ENCODE measurements at regions not wholly inside any gene's neighbourhood (a gene's known extent, or its start where the extent isn't known, plus 50 kb on each side); places are given as distances from the start of the nearest gene placed in this dataset.

DNA sequence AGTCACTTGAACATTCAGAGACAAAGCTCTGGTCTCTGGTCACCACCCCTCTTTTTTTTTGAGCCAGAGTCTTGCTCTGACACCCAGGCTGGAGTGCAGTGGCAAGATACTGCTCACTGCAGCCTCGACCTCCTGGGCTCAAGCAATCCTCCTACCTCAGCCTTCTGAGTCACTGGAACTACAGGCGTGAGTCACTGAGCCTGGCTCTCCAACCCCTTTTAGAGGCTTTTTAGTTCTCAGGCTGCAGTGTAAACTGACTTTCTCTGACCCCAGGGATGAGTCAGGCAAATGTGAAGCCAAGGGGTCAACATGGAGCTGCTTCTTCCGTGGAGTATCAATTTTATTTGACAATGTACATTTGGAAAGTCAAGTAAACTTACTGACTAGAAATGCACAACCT lies 229.2 kb downstream of the PTTG2 start:
- peak; percentile 21 to 36 for DNase-seq

DNA sequence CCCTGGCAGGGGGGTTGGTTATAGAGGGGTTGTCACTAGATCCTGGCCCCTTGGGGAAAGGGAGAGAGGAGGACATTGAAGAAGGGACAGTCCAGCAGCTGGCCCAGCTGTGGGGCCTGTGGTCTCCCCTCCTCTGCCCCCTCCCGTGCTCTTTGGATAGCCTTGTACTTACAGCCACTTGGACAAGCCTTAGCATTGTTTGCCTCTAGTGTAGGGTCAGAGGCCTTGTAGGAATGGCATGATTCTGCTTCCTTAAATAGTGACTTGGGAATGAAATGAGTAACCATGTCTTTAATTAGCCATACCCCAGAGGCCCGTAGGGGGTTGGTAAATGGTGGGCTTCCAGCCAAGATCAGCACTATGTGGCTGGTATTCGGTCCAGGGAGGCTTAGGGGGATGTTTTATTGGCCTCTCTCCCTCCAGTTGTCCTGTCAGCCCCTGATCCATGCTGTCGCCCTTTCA lies 230.6 kb downstream of the PTTG2 start:
- DNase-seq: no peak

DNA sequence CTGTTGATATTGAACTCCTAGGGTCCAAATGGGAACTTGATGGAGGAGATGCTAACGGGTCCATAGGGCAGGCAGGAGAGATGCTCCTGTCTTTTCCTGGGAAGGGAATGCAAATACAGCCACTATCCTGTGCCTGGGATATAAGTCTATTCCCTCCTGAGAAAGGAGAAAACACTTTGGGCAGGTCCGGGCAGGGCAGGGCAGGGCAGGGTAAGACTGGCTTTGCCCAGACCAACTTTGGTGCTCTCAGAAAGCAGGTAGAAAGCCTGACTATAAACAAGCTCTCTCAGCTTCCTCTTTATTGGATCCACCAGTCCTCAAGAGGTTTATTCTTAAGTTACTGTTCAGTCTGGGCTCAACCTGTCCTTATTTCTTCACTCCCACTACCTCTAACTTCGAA lies 232.3 kb downstream of the PTTG2 start:
- DNase-seq: no peak

DNA sequence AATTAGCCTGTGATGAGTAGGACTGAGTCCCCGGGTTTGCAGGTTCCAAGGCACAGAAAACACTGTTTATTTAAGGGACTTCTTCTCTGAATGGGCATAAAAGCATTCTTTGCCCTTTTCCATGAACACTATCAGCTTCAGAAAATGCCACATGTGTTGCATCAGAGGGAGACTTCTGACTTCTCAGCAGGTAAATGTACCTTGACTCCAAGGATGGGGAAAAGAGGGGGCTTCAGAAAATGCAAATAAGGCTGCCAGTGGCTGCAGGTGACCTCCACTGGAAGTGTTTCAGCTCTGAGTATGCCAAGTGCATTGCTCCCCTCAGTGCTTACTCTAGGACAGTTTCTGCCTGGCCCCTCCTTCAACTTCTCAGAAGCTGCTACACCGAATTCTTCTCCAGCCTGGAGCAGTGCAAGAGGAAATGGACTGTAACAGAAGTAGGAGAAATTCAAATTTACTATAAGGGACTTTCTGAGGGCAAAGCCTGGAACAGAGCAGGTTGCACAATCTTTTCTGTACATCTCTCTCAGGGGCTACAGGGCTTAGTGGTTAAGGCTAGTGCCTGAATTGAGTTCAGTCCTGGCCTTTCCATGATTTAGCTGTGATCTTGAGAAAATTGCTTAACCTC lies 233.2 kb downstream of the PTTG2 start:
- no peak for DNase-seq

DNA sequence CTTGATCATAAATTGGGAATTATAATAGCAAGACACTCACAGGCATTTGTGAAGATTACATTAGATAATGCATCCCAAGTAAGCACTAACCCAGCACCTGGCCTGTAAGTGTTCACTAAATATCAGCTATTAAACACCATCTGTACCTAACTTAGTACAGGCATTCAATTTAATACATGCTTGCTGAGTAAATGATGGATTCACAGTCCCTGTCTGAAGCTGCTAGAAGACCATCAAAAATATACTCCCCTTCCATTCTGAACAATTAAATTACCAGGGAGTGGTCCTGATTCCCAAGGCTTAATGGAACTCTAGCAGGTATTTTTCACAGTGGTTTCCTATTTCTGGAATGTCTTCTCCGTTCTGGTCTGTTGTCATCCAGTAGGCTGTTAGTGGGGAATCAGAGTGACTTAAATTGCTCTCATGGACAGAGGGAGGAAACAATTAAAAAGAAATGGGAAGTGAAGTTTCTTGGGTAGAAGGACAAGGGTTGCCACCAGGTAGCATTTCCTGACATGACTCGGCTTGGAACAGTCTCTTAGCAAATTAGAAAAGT lies 233.9 kb downstream of the PTTG2 start:
- DNase-seq: no peak

DNA sequence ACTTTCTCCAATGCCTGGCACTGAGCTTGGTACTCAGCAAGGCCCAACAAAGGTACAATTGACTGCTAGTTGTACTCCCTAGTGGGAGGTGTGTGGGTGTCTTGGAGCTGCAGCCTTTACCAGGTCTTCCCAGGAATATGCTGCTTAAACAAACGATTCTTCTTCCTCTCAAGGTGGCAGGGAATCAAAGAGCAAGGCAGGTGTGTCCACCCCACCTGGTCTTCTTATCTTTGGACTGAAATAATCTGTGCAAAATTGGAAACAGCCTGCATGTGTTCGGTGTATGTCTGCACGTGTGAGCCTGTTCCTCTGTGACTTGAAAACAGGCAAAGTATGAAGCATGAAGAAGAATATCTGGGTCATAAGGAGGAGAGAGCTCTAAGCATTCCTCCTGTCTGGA lies 235.3 kb downstream of the PTTG2 start:
- no peak for DNase-seq

DNA sequence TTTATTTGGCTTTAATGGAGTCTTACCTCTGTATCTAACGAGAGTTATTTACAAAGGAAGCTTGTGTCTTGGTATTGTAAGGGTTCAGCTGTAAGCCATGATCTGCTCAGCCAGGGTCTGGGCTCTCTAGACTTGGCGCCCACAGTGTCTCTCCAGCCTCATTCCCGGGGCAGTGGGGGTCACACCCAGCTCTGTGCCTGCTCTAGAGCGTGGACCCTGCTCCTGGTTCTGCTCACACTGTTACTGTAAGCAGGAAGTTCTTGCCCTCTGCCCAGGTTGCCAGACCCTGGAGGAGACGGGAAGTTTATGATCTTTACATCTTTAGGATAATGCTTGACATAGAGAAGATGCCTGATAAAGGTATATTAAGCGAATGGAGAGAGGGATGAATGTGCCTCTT lies 235.7 kb downstream of the PTTG2 start:
- no peak for DNase-seq

DNA sequence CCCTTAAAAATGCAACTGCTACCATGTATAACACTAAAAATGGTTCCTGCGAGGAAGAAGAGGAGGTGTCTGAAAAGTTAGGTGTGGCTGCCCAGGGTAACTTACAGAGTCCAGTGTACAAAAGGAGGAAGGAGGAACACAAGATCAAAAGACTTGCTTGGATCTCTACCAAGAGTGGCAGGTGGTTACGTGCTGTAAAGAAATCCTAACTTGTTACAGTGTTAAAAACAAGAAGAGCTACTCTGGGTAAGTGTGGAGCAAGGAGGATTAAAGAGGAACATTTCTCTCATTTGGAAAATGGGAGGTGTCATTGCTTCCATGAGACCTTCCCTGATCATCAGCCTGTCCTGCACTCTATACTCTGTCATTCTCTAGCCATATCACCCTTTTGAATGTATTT lies 242.0 kb downstream of the PTTG2 start:
- DNase-seq: no peak

DNA sequence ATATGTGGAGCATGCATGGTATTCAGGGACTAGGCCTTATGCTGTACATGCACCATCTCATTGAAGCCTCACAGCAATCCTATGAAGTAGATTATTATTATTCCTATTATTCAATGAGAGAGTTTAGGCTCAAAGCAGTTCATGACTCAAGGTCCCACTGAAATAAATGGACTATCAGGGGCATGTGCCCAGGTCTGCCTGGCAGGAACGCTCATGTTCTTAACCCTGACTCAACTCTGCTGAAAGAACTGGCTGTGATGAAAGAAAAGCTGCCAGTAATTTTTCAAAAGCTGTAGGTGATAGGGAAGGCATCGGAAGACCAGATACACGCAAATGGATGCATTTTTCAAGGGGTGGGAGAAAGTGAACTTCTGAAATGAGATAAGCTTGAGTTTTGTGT lies 243.4 kb downstream of the PTTG2 start:
- DNase-seq: no peak

DNA sequence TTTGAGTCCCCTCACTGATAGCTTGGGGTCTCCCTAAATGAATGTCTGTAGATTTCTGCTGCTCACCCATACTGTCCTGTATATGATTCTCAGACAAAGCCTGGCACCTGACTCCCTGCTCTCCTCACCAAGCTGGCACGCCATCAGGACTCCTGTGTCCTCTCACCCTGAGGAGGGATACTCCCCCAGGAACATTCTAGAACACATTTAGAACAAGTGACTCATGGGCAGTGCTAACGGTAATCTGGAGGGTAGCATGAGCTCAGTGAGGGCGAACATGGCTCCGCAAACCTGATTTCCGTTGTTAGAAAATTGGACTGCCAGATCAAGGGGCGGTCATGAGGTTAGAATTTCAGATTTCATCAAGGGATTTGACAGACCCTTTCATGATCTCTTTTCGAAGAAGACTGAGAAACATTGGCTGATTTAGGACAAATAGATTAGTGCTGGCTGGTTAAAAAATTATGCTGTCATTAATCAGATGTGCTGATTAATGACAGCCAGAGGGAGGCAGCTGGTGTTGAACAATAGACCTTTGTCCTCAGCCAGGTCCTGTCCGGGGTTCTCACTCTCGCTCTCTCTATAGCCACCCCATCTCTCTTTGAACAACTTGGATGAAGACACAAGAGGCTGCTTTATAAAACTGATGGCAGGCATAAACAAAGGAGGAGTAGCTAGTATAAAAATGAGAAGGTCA lies 244.3 kb downstream of the PTTG2 start:
- DNase-seq: no peak

DNA sequence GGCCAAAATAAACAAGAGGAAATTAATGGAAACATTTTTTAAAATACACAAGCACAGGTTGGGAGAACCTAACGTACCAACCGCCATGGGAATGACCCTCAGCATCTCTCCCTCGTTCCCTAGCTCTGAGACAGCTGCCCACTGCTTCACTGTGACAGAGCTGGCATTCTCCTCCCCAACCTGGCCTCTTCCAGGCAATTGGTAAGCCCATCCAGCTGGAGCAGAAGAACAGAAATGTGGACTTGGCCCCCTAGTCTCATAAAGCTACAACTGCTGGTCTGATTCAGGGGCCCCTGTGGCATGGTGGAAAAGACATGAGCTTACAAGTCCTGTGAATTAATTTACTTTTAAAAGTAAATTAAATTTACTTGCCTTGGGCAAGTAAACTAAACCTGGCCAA lies 245.1 kb downstream of the PTTG2 start:
- no peak for DNase-seq

DNA sequence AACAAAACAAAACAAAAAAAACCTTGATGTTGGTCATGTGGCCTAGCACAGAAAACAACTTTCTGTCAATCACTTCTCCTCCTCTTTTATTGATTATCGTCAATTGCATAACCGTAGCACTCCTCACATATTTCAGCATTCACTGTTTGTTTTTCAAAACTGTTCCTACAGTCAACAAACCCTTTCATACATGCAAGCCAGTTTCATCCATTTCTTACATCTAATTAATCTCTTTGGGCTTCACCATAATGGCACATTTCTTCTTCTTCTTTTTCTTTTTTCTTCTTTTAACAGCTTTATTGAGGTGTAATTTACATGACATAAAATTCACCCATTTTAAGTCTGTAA lies 246.9 kb downstream of the PTTG2 start:
- DNase-seq: no peak

DNA sequence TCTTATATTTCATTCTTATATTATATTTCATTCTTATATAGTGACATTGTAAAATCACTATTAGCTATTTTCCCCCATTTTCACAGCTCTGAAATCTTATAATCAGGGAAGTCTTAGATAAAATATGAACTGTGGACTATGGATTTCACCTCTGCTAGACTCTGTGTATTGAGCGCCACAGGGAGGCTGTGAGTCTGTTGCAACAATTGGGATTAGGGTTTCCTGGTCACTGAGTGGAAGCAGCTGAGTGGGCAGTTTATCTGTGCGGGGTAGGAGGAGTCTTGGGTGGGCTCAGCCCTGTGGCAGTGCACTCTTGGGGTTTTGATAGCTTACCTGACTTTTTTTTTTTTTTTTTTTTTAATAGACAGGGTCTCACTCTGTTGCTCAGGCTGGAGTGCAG lies 249.5 kb downstream of the PTTG2 start:
- DNase-seq: no peak

DNA sequence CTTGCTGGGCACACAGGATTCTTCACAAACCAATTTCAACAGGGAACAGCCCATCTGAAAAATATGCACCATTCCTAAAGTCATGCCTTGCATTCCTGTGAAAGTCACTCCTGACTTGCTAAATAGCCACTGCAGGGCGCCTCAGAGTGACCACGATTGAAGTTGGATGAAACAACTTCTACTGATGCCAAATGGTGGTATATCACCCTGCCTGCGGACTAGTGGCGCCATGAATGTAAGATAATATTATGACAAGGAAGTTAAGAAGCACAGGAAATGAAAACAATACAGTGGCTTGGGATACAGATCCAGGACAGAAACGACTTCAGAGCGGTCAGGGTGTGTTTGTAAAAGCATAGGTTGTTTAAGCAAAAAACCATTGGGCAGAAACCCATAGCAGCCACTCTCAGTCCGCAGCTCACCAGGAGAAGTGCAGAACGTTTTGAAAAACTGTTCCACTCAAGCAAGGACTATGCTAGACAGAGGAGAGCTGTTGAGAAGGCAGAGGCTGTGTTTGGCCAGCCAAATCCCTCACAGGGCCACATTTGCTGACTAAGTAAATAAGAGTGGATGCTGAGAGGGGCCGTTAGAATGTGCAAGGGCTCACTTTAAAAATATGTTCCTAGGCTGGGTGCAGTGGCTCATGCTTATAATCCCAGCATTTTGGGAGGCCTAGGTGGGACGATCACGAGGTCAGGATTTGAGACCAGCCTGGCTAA lies 250.4 kb downstream of the PTTG2 start:
- DNase-seq: no peak

DNA sequence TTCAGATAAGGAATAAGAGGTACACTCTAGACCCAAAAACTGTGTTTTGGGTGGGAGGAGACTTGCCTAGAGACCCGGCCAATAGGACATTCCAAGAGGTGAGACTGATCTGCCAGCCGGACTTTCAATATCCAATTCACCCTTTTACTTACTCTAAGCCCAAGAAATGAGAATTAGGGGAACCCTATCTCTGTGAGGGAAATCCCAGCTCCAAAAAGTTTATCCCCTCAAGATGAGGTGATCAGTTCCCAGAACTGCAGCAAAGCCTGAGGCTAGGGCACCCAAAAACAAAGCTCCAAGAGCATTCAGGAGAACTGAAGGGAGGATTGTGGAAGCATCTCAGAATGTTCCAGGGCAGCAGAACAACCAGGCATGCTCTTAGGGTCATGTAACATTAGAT lies 251.7 kb downstream of the PTTG2 start:
- no peak for DNase-seq

DNA sequence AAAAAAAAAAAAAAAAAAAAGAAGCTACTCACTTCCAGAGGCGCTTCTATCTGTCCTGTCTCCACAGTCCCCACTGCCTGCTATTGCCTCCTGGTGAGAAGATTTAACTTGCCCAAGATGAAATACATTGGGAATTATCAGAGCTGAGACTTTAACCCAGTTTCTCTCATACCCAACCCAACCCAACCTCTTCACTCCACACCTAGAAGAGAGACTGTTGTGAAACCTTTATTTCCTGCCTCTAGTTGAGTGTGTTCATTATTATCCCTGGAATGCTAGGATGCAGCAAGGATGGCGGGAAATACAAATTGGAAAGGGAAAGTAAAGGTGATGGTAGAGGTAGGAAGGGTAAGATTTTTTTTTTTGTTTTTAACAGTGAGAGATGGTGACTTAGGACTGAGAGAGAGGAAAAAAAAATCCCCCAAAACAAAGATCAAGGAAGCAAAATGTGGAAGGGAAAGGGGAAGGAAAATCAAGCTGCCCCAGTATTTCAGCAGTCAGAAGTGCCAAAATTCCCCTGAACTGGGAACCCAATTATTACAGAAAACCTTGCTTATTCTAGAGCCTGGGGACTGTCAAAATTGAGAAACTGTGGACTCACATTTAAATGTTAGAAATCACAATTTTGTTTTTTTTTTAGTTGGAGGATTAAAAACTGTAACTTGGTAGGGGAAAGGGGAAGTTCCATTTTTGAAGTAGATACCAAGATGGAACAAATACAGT lies 253.0 kb downstream of the PTTG2 start:
- no peak for DNase-seq

DNA sequence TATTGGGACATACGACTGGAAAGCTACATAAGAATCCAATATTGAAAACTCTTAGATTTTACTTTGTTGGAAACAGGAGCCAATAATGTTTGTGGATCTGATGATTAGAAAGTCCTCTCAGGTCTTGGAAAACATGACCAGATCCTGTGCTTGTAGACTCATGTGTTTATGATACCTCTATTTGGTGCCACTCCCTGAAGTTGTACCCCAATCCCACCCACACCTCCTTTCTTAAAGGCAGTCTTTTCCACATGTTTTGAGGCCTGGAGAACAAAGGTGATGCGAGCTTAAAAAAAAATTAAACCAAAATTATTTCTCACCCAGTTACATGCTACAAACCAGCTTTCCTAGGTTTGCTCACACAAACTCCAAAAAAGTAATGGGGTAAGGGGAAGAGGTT lies 262.7 kb downstream of the PTTG2 start:
- DNase-seq: no peak

DNA sequence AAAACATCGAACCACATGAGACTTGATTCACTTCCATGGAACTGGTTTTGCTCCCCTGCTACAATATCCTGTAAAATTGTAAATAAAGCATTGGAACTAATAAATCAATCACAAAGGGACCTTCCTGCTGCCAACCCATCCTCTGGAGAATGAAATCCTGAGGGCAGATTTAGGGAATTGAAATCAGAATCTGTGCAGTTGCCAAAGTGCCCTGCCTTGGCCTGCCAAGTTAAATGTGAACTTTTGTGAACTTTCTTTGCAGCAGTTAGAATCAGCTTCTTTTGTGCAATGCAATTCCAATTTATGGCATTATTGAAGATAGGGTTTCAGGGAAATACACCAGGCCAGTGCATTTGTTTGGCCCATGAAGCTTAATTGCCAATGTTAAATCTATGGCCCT lies 263.1 kb downstream of the PTTG2 start:
- DNase-seq: no peak

DNA sequence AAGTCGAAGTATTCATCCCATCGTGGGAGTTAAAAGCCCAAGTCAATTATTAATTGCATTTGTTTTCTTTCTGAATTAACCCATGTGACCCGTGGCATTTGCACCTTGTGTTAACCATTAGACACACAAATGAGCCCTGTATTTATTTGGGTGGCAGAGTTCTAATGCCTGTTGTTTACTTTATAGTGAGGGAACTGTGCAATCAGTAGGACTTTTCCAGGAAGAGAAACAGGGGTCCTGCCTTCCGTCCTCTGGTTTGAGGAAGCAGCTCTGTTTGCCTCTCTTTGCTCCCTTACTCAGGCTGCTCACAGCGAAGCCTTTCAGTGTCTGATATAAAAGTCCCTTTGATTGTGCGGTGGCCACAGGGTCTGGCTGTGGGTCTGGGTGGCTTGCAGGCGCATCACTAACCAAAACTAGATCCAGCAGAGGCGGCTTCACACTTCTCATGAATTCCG lies 263.6 kb downstream of the PTTG2 start:
- DNase-seq: no peak

DNA sequence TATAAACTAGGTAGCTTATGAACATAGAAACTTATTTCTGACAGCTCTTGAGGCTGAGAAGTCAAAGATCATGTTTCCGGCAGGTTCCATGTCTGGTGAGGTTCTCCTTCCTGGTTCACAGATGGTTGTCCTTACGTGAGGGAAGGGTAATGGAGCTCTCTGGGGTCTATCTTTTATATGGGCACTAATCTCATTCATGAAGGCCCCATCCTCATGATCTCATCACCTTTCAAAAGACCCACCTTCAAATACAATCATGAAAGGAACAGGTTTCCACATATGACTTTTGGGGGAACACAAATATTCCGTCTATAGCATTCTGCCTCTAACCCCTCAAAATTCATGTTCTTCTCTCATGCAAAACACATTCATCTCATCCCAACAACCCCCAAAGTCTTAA lies 264.7 kb downstream of the PTTG2 start:
- no peak for DNase-seq

DNA sequence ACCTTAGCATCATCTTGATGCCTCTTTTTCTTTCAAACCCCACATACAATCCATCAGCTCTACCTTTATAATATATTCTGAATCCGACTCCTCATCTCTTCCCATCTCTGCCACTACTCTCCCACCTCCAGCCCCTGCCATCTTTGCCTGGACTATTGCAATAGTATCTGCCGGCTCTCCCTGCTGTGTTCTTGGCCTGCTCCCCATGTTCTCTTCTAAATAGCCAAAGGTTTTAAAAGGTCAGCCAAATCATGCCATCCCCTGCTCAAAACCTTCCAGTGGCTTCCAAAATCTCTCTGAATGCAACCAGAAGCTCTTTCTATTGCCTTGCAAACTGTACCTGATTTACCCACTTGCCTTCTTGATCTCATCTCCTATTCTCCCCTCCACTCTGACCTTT lies 266.0 kb downstream of the PTTG2 start:
- DNase-seq: no peak

DNA sequence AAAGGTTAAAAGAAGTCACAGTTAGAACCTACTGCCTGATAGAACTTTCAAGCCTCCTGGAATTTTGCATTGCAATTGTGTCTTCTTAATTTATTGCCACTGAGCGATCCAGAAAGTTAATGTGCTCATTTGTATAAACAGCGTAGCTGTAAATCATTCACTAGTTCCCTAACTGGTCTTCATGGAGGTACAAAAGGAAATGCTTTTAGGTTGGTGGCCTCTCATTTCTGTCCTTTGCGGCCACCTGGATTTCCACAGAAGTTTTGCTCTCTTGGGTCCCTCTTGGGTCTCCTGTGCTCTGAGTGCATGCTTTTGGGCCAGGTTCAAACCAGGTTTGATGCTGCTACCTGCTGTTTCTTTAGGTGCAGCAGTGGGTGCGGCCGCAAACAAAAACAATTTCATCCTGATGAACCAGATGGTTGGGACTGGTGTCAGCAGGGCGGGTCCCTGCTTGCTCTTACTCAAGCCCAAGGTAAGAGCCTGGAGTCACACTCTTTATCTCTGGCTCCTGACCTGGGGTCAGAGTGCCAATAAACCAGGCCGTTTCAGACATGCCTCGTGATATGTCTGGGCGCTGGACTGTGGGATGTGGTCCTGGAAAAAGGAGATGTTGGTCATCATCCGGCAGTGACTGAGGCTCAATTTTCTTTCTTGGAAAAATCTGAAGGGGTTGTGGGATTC lies 270.1 kb downstream of the PTTG2 start:
- DNase-seq: no peak

All from activated CD4-positive, alpha-beta T cell treated with anti-CD3 and anti-CD28 coated beads, Interleukin-2, amount 50 U/mL, for 48 hours (primary cell).